ENCODE measurements at regions not wholly inside any gene's neighbourhood (a gene's known extent, or its start where the extent isn't known, plus 50 kb on each side); places are given as distances from the start of the nearest gene placed in this dataset.
A peak's percentile ranks its signal among the peaks of the same experiment; 100 is the strongest.

GRCh38 chr1:48164571-48164970 is 57.9 kb upstream of the SLC5A9 start:
- DNase-seq (ENCODE audit: low spot score) = no peak

- no peak for DNase-seq (ENCODE audit: low spot score)
Measured at GRCh38 chr1:48160486-48161132, 61.9 kb upstream of the SLC5A9 start.

GRCh38 chr1:48139275-48139674 is 83.2 kb upstream of the SLC5A9 start:
- no peak for DNase-seq (ENCODE audit: low spot score)

GRCh38 chr1:48127735-48128685 is 94.5 kb upstream of the SLC5A9 start:
- peak; percentile 39 for DNase-seq (ENCODE audit: low spot score)

- no peak for DNase-seq (ENCODE audit: low spot score)
Measured at GRCh38 chr1:48123647-48124046, 98.9 kb upstream of the SLC5A9 start.

- no peak for DNase-seq (ENCODE audit: low spot score)
Measured at GRCh38 chr1:48121955-48122354, 100.6 kb upstream of the SLC5A9 start.

GRCh38 chr1:48120621-48121020 is 101.9 kb upstream of the SLC5A9 start:
- no peak for DNase-seq (ENCODE audit: low spot score)

- no peak for DNase-seq (ENCODE audit: low spot score)
Measured at GRCh38 chr1:48115835-48116234, 106.7 kb upstream of the SLC5A9 start.

GRCh38 chr1:48114596-48115382 is 107.7 kb upstream of the SLC5A9 start:
- DNase-seq (ENCODE audit: low spot score) = peak; percentile 30

- peak; percentile 66 for DNase-seq (ENCODE audit: low spot score)
Measured at GRCh38 chr1:48109390-48110013, 112.3 kb upstream of the TRABD2B start.

GRCh38 chr1:48107516-48107915 is 110.3 kb upstream of the TRABD2B start:
- DNase-seq (ENCODE audit: low spot score) = peak; percentile 93

GRCh38 chr1:48106049-48106448 is 108.9 kb upstream of the TRABD2B start:
- DNase-seq (ENCODE audit: low spot score) = no peak

- peak; percentile 50 for DNase-seq (ENCODE audit: low spot score)
Measured at GRCh38 chr1:48105165-48105564, 108.0 kb upstream of the TRABD2B start.

GRCh38 chr1:48103495-48103894 is 106.3 kb upstream of the TRABD2B start:
- no peak for DNase-seq (ENCODE audit: low spot score)

- DNase-seq (ENCODE audit: low spot score) = no peak
Measured at GRCh38 chr1:48102766-48103165, 105.6 kb upstream of the TRABD2B start.

GRCh38 chr1:48099072-48099773 is 102.0 kb upstream of the TRABD2B start:
- no peak for DNase-seq (ENCODE audit: low spot score)

GRCh38 chr1:48093696-48094528 is 96.7 kb upstream of the TRABD2B start:
- DNase-seq (ENCODE audit: low spot score) = peak; percentile 88

- no peak for DNase-seq (ENCODE audit: low spot score)
Measured at GRCh38 chr1:48093147-48093546, 96.0 kb upstream of the TRABD2B start.

- no peak for DNase-seq (ENCODE audit: low spot score)
Measured at GRCh38 chr1:48092401-48092800, 95.2 kb upstream of the TRABD2B start.

GRCh38 chr1:48089356-48089891 is 92.2 kb upstream of the TRABD2B start:
- DNase-seq (ENCODE audit: low spot score) = no peak
